HUES6 (cell line): ENCODE measurements at regions not wholly inside any gene's neighbourhood (a gene's known extent, or its start where the extent isn't known, plus 50 kb on each side); places are given as distances from the start of the nearest gene placed in this dataset.
"Not testable (repeated sequence)": the region's sequence is repeated elsewhere in the genome, so short reads cannot be mapped to it uniquely, and the experiment has no call there.

Experiments
- H3K27ac ChIP-seq: 2 replicates; pipeline ENCODE4 v1.7.0; 2013; ENCODE audit warnings: low read depth, mild to moderate bottlenecking, low read length, inconsistent platforms
- H3K27me3 ChIP-seq: 2 replicates; pipeline ENCODE4 v1.6.1; 2013; ENCODE audit warnings: low read length; ENCODE audit not compliant: control insufficient read depth, insufficient read depth
- H3K36me3 ChIP-seq: 2 replicates; pipeline ENCODE4 v1.6.1; 2013; ENCODE audit warnings: low read length; ENCODE audit not compliant: control insufficient read depth, insufficient read depth
- H3K4me1 ChIP-seq: 2 replicates; pipeline ENCODE4 v1.6.1; 2013; ENCODE audit warnings: low read length; ENCODE audit not compliant: control insufficient read depth, insufficient read depth
- H3K4me3 ChIP-seq: 2 replicates; pipeline ENCODE4 v1.5.1; 2013; ENCODE audit warnings: low read depth, low read length
- H3K9ac ChIP-seq: one replicate; pipeline ENCODE4 v1.6.1; 2013; ENCODE audit warnings: mild to moderate bottlenecking, low read length
- H3K9me3 ChIP-seq: 2 replicates; pipeline ENCODE4 v1.6.1; 2013; ENCODE audit warnings: low read depth, low read length; ENCODE audit not compliant: control insufficient read depth, insufficient read depth

DNA sequence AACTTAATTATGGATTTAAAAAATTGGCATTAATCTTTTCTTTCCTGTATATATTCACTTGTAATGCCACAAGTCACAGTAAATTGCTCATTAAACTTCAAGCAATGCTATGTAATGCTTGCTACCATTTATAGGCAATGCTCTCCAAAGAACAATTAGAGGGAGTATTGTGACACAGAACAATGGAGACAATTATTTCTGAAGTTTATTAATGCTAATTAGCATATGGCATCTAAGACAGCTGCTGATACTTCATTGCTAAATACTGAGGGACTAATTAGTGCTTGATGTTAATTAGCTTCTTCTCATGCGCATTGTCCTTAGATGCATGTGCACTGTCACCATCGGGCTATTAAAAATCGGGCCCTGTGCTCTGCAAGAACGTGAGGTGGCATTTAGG, 1012.8 kb downstream of the SOCS6 start:
- Histone ChIP-seq H3K36me3 (no peaks in the 10 kb centered on the region), H3K4me1 (peaks cover 8% of the 10 kb centered on the region; the same call in 1 of the 2 replicates), H3K9ac (no peak overlapping the region), H3K9me3 (no peaks in the 10 kb centered on the region), H3K4me3 (no peak overlapping the region), H3K27ac (no peak overlapping the region), H3K27me3 (peaks cover 95% of the 10 kb centered on the region)

DNA sequence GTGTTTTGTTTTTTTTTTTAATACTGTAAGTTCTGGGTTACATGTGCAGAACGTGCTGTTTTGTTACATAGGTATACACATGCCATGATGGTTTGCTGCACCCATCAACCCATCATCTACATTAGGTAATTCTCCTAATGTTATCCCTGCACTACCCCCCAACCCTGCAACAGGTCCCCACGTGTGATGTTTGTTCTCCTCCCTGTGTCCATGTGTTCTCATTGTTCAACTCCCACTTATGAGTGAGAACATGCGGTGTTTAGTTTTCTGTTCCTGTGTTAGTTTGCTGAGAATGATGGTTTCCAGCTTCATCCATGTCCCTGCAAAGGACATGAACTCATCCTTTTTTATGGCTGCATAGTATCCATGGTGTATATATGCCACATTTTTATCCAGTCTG, 1005.4 kb downstream of the SOCS6 start:
- H3K36me3 ChIP-seq, H3K4me3 ChIP-seq, H3K4me1 ChIP-seq, H3K9me3 ChIP-seq, H3K9ac ChIP-seq, H3K27ac ChIP-seq: not testable (repeated sequence)
- H3K27me3 ChIP-seq = peaks cover 75% of the 10 kb centered on the region

- Histone ChIP-seq H3K27ac (no peak overlapping the region), H3K4me1 (no peaks in the 10 kb centered on the region), H3K36me3 (no peaks in the 10 kb centered on the region), H3K4me3 (no peak overlapping the region), H3K27me3 (peaks cover 74% of the 10 kb centered on the region), H3K9me3 (no peaks in the 10 kb centered on the region), H3K9ac (no peak overlapping the region)
Observed at GRCh38 chr18:71293322-71293721, 1004.5 kb downstream of the SOCS6 start.

DNA sequence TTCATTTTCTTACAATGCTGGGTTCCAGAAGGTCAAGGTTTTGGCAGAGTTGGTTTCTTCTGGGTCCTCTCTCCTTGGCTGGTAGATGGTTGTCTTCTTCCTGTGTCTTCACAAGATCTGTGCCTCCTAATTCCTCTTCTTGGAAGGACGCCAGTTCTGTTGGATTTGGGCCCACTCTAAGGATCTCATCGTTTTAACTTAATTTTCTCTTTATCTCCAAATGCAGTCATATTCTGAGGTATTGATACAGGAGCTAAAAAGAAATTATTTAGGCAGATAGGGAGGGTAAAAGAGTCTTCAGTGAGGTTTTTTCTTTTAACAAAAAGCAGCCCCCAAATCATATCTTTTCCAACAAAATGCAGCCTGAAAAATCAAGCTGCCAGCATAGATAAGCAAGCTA, 998.4 kb downstream of the SOCS6 start:
- H3K27me3 ChIP-seq = peaks cover 37% of the 10 kb centered on the region; the same call in 1 of the 2 replicates
- no peaks in the 10 kb centered on the region for H3K36me3 ChIP-seq
- no peak overlapping the region for H3K9ac ChIP-seq
- no peaks in the 10 kb centered on the region for H3K9me3 ChIP-seq
- H3K4me1 ChIP-seq = peaks cover 17% of the 10 kb centered on the region
- H3K4me3 ChIP-seq = no peak overlapping the region
- H3K27ac ChIP-seq = no peak overlapping the region

DNA sequence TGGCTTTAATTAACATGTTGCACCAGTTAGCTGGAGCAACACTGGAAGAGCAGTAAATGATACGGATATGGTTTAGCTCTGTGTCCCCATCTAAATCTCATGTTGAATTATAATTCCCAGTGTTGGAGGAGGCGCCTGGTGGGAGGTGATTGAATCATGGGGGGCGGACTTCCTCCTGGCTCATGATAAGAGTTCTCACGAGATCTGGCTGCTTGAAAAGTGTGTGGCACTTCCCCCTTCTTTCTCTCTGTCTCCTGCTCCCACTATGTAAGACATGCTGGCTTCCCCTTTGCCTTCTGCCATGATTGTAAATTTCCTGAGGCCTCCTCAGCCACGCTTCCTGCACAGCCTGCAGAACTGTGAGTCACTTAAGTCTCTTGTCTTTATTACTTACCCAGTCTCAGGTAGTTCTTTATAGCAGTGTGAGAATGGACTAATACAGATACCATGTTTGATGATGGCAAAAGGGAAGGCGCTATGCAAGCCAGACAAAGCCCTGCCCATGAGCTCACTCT, 963.6 kb downstream of the SOCS6 start:
- Histone ChIP-seq H3K9me3 (no peaks in the 10 kb centered on the region), H3K27me3 (peaks cover 15% of the 10 kb centered on the region; the same call in 1 of the 2 replicates), H3K36me3 (no peaks in the 10 kb centered on the region), H3K4me3 (no peak overlapping the region), H3K4me1 (no peaks in the 10 kb centered on the region), H3K27ac (no peak overlapping the region), H3K9ac (no peak overlapping the region)

- peaks cover 15% of the 10 kb centered on the region; the same call in 1 of the 2 replicates for H3K27me3 ChIP-seq
- H3K9ac ChIP-seq = no peak overlapping the region
- H3K27ac ChIP-seq = no peak overlapping the region
- no peaks in the 10 kb centered on the region for H3K9me3 ChIP-seq
- H3K4me1 ChIP-seq = no peaks in the 10 kb centered on the region
- no peaks in the 10 kb centered on the region for H3K36me3 ChIP-seq
- no peak overlapping the region for H3K4me3 ChIP-seq
Observed at GRCh38 chr18:71250191-71250590, 961.3 kb downstream of the SOCS6 start.

- H3K9ac ChIP-seq = no peak overlapping the region
- no peak overlapping the region for H3K4me3 ChIP-seq
- H3K27me3 ChIP-seq = peaks cover 15% of the 10 kb centered on the region; the same call in 1 of the 2 replicates
- H3K36me3 ChIP-seq = no peaks in the 10 kb centered on the region
- H3K4me1 ChIP-seq = no peaks in the 10 kb centered on the region
- no peaks in the 10 kb centered on the region for H3K9me3 ChIP-seq
- H3K27ac ChIP-seq = no peak overlapping the region
Observed at GRCh38 chr18:71249791-71250190, 960.9 kb downstream of the SOCS6 start.

DNA sequence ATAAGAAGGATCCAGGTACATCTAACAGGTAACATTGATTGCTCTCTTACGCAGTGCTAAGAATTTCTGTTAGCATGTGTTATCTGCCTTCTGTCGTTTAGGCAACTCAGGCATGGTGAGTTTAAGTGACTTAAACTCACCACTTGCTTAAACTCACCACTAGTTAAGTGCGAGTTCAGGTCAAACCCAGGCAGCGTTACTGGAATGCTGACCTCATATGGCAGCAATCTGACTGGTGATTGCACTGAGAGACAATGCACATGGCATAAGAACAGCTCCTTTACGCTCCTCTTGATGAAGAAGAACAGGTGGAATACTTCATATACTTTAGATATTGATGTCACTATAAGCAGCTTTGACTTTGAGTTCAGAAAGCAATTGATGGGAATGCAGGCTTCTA, 954.1 kb downstream of the SOCS6 start:
- Histone ChIP-seq H3K27me3 (peaks cover 13% of the 10 kb centered on the region; the same call in 1 of the 2 replicates), H3K27ac (no peak overlapping the region), H3K36me3 (no peaks in the 10 kb centered on the region)

DNA sequence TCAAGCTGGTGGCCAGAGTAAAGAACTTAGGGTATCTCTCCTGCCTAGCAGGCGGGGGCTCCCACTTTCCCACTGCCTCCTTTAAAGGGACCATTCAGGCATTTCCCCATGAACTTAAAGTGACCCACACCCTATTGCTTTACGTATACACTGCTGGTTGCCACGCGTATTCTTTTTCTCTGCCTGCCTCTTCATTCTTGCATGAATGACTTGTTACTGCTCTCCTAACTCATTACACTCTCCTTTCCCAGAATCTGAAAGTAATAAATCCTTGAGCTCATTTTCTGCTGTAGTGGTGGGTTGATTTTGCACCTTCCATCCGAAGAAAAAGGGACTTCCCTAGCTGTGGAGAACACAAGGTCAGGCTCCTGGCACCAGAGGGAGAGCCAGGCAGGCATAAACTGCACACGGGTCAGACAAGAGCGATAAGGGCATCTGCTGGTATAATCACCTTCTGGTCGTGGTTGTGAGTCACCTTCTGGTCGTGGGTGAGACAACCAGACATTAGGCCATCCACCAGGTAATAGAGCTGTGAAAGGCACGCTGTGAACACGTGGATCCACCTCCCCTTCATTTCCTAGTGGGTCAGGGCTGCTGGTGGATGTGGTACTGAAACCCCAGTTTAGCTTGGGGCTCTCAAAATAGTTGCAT, 950.3 kb downstream of the SOCS6 start:
- Histone ChIP-seq H3K9me3 (no peaks in the 10 kb centered on the region), H3K4me3 (no peak overlapping the region)

More for the DNA sequence above, 954.1 kb downstream of the SOCS6 start:
- no peaks in the 10 kb centered on the region for H3K9me3 ChIP-seq
- H3K4me3 ChIP-seq = no peak overlapping the region
- no peak overlapping the region for H3K9ac ChIP-seq
- H3K4me1 ChIP-seq = no peaks in the 10 kb centered on the region

DNA sequence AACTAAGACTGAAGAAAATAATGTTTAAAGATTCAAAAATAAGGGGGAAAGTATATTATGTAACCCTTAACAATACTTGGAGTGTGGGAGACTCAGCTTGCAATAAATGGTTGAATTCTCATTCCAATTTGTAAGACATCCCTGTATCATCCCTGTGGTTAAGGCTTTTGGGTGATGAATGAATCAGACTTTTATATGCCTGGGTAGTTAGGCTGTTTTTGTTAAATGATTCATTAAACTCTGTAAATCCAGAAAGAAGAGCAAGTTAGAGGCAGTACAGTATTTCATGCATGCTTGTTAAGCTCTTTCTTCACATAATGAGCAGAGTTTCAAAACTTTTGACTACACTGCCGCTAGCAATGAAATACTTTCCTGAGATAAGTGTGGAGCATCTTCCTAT, 948.8 kb downstream of the SOCS6 start:
- Histone ChIP-seq H3K4me3 (no peak overlapping the region), H3K27me3 (peaks cover 13% of the 10 kb centered on the region; the same call in 1 of the 2 replicates), H3K9me3 (no peaks in the 10 kb centered on the region), H3K4me1 (no peaks in the 10 kb centered on the region), H3K27ac (no peak overlapping the region), H3K9ac (no peak overlapping the region), H3K36me3 (no peaks in the 10 kb centered on the region)

More for the DNA sequence above, 950.3 kb downstream of the SOCS6 start:
- Histone ChIP-seq H3K4me1 (no peaks in the 10 kb centered on the region), H3K36me3 (no peaks in the 10 kb centered on the region), H3K9ac (no peak overlapping the region), H3K27me3 (peaks cover 16% of the 10 kb centered on the region; the same call in 1 of the 2 replicates), H3K27ac (no peak overlapping the region)

DNA sequence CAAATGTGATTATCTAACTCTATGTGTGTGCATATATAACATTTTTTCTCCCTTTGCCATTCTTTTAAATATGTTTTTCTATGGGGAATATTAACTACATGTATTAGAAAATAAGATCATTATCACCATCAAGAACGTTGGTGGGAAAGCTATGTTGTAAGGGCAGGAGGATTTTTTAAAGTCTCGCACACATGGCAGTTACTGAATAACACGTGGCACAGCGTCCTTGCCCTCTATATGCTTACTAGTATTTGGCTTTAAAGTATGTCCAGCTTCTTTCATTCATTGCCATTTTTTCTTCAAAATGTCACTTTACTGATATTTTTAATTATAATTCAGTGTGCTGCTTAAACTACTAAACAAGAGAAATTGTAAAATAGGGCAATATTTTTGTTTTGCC, 944.3 kb downstream of the SOCS6 start:
- no peaks in the 10 kb centered on the region for H3K9me3 ChIP-seq
- H3K4me3 ChIP-seq = no peak overlapping the region
- H3K27me3 ChIP-seq = peaks cover 3% of the 10 kb centered on the region; the same call in 1 of the 2 replicates
- no peaks in the 10 kb centered on the region for H3K4me1 ChIP-seq
- H3K9ac ChIP-seq = no peak overlapping the region
- H3K27ac ChIP-seq = no peak overlapping the region
- no peaks in the 10 kb centered on the region for H3K36me3 ChIP-seq
